ENCODE measurements at regions not wholly inside any gene's neighbourhood (a gene's known extent, or its start where the extent isn't known, plus 50 kb on each side); places are given as distances from the start of the nearest gene placed in this dataset.

DNA sequence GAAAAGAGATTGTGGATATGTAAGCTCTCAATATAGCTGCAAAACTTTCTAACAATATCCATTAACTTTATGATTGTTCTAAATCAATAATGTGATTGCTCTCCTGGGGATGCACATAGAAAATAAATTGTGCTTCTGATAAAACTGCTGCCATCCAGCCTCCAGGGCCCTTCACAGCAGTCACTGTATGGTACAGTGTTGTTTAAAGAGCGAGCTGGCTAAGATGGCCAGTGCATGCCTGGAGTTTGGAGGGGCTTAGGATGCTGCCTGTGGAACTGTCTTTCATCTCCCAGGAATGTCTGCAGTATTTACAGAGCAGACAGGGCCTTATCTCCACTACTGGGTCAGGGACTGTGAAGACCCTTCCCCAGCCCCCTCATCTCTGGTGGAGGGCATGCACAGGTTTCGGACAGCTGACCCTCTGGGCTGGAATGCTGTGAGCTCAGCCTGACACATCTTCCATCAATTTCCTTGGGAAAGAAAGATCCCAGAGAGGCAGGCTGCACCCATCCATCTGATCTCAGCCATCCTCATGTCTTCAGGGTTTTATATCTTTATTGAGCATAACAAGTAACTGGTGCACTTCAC, 137.0 kb downstream of the PLPP3 start:
- H3K4me1 Mint-ChIP-seq (ENCODE audit: unreplicated experiment), result peaks cover 40% of the 10 kb centered on the region
- TF ChIP-seq CTCF (conservative IDR thresholded peaks at IDR 0.05), result no peak
- DNase-seq (ENCODE audit: extremely low spot score, unreplicated experiment), result no peak
- H3K36me3 Mint-ChIP-seq, result no peaks in the 10 kb centered on the region
- peaks cover 5% of the 10 kb centered on the region for H3K9me3 Mint-ChIP-seq
- H3K4me3 Mint-ChIP-seq, result no peak overlapping the region
- H3K27me3 Mint-ChIP-seq, result no peaks in the 10 kb centered on the region
- H3K27ac Mint-ChIP-seq, result no peak overlapping the region

DNA sequence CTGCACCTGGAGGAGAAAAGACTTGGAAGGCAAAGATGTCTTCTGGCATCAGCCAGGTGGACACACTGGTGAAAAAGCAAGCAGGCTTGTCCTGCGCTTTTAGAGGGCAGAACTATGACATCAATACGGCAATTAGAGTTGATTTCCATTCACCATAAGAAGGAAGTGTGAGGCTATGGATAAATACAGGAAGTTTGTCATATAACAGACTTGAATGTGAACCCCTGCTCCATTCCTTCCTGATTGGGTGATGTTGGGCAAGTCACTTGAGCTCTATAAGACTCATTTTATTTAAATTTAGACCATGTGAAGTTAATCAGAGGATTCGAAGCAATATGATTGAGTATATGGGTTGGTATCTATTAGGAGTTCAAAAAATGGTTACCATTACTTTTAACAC, 137.8 kb downstream of the PLPP3 start:
- no peaks in the 10 kb centered on the region for H3K36me3 Mint-ChIP-seq
- no peak overlapping the region for H3K4me3 Mint-ChIP-seq
- no peak for DNase-seq (ENCODE audit: extremely low spot score, unreplicated experiment)
- H3K4me1 Mint-ChIP-seq (ENCODE audit: unreplicated experiment), result peaks cover 44% of the 10 kb centered on the region
- H3K27me3 Mint-ChIP-seq, result no peaks in the 10 kb centered on the region
- no peak overlapping the region for H3K27ac Mint-ChIP-seq
- peaks cover 5% of the 10 kb centered on the region for H3K9me3 Mint-ChIP-seq
- TF ChIP-seq CTCF (conservative IDR thresholded peaks at IDR 0.05), result no peak

- Mint-ChIP-seq H3K9me3 (peaks cover 5% of the 10 kb centered on the region), H3K36me3 (no peaks in the 10 kb centered on the region), H3K27me3 (peaks cover 3% of the 10 kb centered on the region), H3K4me1 (ENCODE audit: unreplicated experiment) (peaks cover 55% of the 10 kb centered on the region), H3K4me3 (no peak overlapping the region), H3K27ac (no peak overlapping the region)
- no peak for TF ChIP-seq CTCF (conservative IDR thresholded peaks at IDR 0.05)
- DNase-seq (ENCODE audit: extremely low spot score, unreplicated experiment), result no peak
Observed at GRCh38 chr1:56439610-56440264, 139.6 kb downstream of the PLPP3 start.

DNA sequence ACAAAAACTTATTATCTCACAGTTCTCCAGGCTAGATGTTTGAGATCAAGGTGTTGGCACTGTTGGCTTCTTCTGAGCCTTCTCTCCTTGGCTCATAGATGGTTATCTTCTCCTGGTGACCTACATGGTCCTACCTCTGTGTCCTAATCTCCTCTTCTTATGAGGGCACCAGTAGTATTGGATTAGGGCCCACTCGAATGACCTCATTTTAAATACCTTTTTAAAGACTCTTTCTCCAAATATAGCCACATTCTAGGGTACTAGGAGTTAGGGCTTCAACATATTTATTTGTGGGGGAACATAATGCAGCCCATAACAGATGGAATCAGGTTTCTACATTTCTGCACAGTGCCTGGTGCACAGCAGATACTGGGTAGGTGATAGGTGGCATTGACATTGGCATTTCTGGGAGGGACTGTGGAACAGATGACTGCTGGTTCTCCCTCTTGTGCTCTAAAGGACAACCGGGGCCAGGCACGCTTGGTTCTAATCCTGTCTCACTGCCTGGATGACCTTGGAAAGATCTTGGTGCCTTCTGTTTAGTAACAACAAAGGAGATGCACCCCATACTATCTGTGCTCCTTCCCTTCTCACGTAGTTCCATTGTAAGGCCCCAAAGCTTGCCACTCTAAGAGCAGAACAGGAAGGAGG, 140.3 kb downstream of the PLPP3 start:
- no peak for TF ChIP-seq CTCF (conservative IDR thresholded peaks at IDR 0.05)
- peaks cover 5% of the 10 kb centered on the region for H3K9me3 Mint-ChIP-seq
- H3K27me3 Mint-ChIP-seq, result peaks cover 3% of the 10 kb centered on the region
- no peaks in the 10 kb centered on the region for H3K36me3 Mint-ChIP-seq
- H3K27ac Mint-ChIP-seq, result no peak overlapping the region
- no peak overlapping the region for H3K4me3 Mint-ChIP-seq
- DNase-seq (ENCODE audit: extremely low spot score, unreplicated experiment), result no peak
- H3K4me1 Mint-ChIP-seq (ENCODE audit: unreplicated experiment), result peaks cover 62% of the 10 kb centered on the region

DNA sequence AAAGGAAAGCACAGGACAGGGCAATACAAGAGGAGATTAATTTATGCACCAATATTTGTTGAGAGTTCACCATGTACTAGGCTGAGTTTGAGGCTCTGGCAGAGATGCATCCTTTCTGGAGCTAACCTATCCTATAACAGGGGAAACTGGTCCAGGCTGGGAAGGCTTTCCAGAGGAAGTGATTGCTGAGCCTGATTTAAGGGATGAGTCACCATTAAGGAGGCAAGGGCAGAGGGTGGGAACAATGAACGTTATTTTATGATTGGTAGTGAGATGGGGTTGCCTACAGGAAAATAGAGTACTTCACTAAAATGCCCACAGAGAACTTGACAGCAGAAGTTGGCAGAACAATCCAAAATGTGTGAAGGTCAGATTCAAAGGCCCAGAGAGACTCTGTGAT, 141.4 kb downstream of the PLPP3 start:
- Mint-ChIP-seq H3K27me3 (peaks cover 3% of the 10 kb centered on the region), H3K9me3 (peaks cover 5% of the 10 kb centered on the region), H3K36me3 (no peaks in the 10 kb centered on the region), H3K27ac (peak overlapping the region; percentile 60), H3K4me1 (ENCODE audit: unreplicated experiment) (peaks cover 71% of the 10 kb centered on the region), H3K4me3 (no peak overlapping the region)
- no peak for TF ChIP-seq CTCF (conservative IDR thresholded peaks at IDR 0.05)
- no peak for DNase-seq (ENCODE audit: extremely low spot score, unreplicated experiment)
